ENCODE measurements at regions not wholly inside any gene's neighbourhood (a gene's known extent, or its start where the extent isn't known, plus 50 kb on each side); places are given as distances from the start of the nearest gene placed in this dataset.

DNA sequence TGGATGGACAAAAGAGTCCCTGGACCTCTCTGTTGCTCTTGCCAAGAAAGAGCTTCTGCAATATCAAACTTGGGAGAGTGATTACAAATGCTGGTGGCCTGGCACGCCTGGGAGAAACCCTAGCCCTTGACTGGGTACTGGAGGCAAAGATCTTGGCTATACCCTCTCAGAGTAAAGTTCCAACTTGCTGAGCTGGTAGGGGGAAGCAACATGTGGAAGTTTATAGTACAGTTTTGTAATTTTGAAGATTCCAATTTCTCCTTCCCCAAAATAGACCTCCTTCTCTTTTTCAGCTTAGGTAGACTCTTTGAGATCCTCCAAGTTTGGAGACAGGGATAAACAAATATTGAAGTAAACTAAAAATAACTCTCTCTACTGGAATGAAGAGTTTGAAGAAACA is 645.3 kb downstream of the NR4A2 start:
- Histone ChIP-seq H3K27me3 (ENCODE audit: control insufficient read depth, insufficient read depth, low read length, poor library complexity, severe bottlenecking) (no peaks in the 10 kb centered on the region), H3K27ac (ENCODE audit: low read depth, low read length) (no peak overlapping the region), H3K36me3 (ENCODE audit: control insufficient read depth, insufficient read depth, low read length) (no peaks in the 10 kb centered on the region), H3K9me3 (ENCODE audit: control insufficient read depth, low read length) (no peaks in the 10 kb centered on the region), H3K4me3 (ENCODE audit: low read length) (no peak overlapping the region), H3K4me1 (ENCODE audit: control insufficient read depth, insufficient read depth, low read length) (peaks cover 2% of the 10 kb centered on the region), H3K9ac (ENCODE audit: extremely low read depth, low read length, poor library complexity, severe bottlenecking) (no peak overlapping the region)
- Mint-ChIP-seq H3K27me3 (ENCODE audit: insufficient read depth) (no peaks in the 10 kb centered on the region), H3K36me3 (ENCODE audit: low read depth) (no peaks in the 10 kb centered on the region), H3K4me3 (no peak overlapping the region), H3K4me1 (peaks cover 3% of the 10 kb centered on the region), H3K9me3 (no peaks in the 10 kb centered on the region), H3K27ac (no peak overlapping the region)
- TF ChIP-seq, protein P1, sequence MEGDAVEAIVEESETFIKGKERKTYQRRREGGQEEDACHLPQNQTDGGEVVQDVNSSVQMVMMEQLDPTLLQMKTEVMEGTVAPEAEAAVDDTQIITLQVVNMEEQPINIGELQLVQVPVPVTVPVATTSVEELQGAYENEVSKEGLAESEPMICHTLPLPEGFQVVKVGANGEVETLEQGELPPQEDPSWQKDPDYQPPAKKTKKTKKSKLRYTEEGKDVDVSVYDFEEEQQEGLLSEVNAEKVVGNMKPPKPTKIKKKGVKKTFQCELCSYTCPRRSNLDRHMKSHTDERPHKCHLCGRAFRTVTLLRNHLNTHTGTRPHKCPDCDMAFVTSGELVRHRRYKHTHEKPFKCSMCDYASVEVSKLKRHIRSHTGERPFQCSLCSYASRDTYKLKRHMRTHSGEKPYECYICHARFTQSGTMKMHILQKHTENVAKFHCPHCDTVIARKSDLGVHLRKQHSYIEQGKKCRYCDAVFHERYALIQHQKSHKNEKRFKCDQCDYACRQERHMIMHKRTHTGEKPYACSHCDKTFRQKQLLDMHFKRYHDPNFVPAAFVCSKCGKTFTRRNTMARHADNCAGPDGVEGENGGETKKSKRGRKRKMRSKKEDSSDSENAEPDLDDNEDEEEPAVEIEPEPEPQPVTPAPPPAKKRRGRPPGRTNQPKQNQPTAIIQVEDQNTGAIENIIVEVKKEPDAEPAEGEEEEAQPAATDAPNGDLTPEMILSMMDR (conservative IDR thresholded peaks at IDR 0.05): no peak
- DNase-seq: no peak
- WGBS, 2 experiments (ENCODE audit: insufficient coverage in 1 of 2, insufficient read length in 1 of 2): 97 to 100% methylated on average over 1 of the region's 1 CpG

DNA sequence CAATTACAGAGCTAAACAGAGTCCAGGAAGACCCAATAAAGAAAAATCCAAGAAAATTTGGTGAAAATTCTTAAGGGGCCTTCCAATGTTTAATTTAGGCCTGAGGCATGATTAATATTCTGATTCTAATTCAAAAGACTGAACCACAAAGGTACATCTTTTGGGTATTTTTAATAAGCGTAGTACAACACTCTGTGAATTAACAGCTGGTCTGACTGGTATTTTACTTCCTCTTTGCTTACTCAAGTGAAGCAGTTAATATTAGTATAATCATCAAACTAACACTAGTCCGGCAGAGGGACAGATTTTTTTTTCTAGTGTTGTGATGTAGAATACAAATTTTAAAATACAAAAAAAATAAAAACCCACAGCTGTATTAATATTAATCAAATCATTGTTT is 652.9 kb downstream of the NR4A2 start:
- WGBS, 2 experiments (ENCODE audit: insufficient coverage in 1 of 2, insufficient read length in 1 of 2): 80% methylated on average over 1 of the region's 2 CpGs; no CpG with 5 or more reads in 1 of the 2 experiments
- Mint-ChIP-seq H3K9me3 (peaks cover 10% of the 10 kb centered on the region), H3K27ac (no peak overlapping the region), H3K36me3 (ENCODE audit: low read depth) (no peaks in the 10 kb centered on the region), H3K27me3 (ENCODE audit: insufficient read depth) (no peaks in the 10 kb centered on the region), H3K4me3 (no peak overlapping the region), H3K4me1 (no peaks in the 10 kb centered on the region)
- TF ChIP-seq, protein P1 (conservative IDR thresholded peaks at IDR 0.05): no peak
- Histone ChIP-seq H3K27me3 (ENCODE audit: control insufficient read depth, insufficient read depth, low read length, poor library complexity, severe bottlenecking) (no peaks in the 10 kb centered on the region), H3K4me3 (ENCODE audit: low read length) (no peak overlapping the region), H3K9me3 (ENCODE audit: control insufficient read depth, low read length) (peaks cover 5% of the 10 kb centered on the region), H3K4me1 (ENCODE audit: control insufficient read depth, insufficient read depth, low read length) (no peaks in the 10 kb centered on the region), H3K27ac (ENCODE audit: low read depth, low read length) (no peak overlapping the region), H3K9ac (ENCODE audit: extremely low read depth, low read length, poor library complexity, severe bottlenecking) (no peak overlapping the region), H3K36me3 (ENCODE audit: control insufficient read depth, insufficient read depth, low read length) (no peaks in the 10 kb centered on the region)
- no peak for DNase-seq

- H3K27ac ChIP-seq (ENCODE audit: low read depth, low read length): no peak overlapping the region
- H3K9me3 ChIP-seq (ENCODE audit: control insufficient read depth, low read length): peaks cover 13% of the 10 kb centered on the region
- no peaks in the 10 kb centered on the region for H3K36me3 ChIP-seq (ENCODE audit: control insufficient read depth, insufficient read depth, low read length)
- DNase-seq: no peak
- H3K4me3 Mint-ChIP-seq: no peak overlapping the region
- H3K9me3 Mint-ChIP-seq: peaks cover 20% of the 10 kb centered on the region
- no peaks in the 10 kb centered on the region for H3K27me3 ChIP-seq (ENCODE audit: control insufficient read depth, insufficient read depth, low read length, poor library complexity, severe bottlenecking)
- no peaks in the 10 kb centered on the region for H3K4me1 Mint-ChIP-seq
- H3K4me1 ChIP-seq (ENCODE audit: control insufficient read depth, insufficient read depth, low read length): no peaks in the 10 kb centered on the region
- H3K27me3 Mint-ChIP-seq (ENCODE audit: insufficient read depth): no peaks in the 10 kb centered on the region
- H3K36me3 Mint-ChIP-seq (ENCODE audit: low read depth): no peaks in the 10 kb centered on the region
- H3K4me3 ChIP-seq (ENCODE audit: low read length): no peak overlapping the region
- 90 to 97% methylated on average over 2 of the region's 2 CpGs for WGBS, 2 experiments (ENCODE audit: insufficient coverage in 1 of 2, insufficient read length in 1 of 2)
- H3K27ac Mint-ChIP-seq: no peak overlapping the region
- TF ChIP-seq, protein P1 (conservative IDR thresholded peaks at IDR 0.05): no peak
- no peak overlapping the region for H3K9ac ChIP-seq (ENCODE audit: extremely low read depth, low read length, poor library complexity, severe bottlenecking)
Measured at GRCh38 chr2:155675920-155676319, 656.6 kb downstream of the NR4A2 start.

All from endodermal cell (in vitro differentiated cells).